GM18907 (cell line): ENCODE measurements at regions not wholly inside any gene's neighbourhood (a gene's known extent, or its start where the extent isn't known, plus 50 kb on each side); places are given as distances from the start of the nearest gene placed in this dataset.

Source experiments
- ATAC-seq: cut with Tn5 transposase; IDR thresholded peaks from one replicate; pipeline ENCODE4 v1.9.1; 2021; ENCODE audit warnings: mild to moderate bottlenecking, moderate library complexity; ENCODE audit not compliant: unreplicated experiment

- ATAC-seq = no peak
These were observed 420.0 kb upstream of the CYRIA start for GRCh38 chr2:17085546-17086202.

DNA sequence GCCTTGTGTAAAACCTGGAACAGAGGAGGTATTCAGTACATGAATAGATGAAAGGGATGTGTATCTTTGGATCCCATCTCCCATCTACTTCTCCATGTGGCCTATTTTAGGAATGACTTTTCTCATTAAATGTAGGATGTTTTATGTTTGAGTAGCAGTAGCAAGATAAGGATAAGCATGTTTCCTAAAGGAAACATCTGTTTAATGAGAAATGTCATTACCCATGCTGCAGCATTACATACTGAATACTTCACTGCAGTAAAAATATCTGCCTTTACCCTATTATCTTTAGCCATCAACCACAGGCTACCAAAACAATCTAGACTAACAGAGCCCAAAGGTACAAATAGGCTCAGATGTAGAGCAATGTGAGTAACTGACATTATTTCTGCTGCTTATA lies 419.2 kb upstream of the CYRIA start:
- ATAC-seq = no peak

DNA sequence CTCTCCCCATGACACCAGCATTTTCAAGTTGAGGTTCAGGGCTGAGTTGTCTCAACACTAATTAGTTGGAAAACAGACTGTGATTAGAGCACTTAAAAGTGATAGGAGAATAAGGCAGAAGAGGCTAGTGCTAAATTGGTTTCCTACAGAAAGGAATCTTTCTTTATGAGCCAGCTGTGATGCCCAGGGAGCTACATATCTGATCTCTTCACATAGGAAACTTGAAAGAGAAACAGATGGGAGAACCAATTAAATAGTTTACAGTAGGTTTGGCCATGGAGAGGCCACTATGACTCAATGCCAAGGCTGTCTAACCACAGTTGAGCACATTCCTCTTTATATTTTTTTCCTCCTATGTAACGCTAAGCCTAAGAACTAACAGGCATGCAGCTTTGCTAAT lies 418.3 kb upstream of the CYRIA start:
- ATAC-seq = no peak

DNA sequence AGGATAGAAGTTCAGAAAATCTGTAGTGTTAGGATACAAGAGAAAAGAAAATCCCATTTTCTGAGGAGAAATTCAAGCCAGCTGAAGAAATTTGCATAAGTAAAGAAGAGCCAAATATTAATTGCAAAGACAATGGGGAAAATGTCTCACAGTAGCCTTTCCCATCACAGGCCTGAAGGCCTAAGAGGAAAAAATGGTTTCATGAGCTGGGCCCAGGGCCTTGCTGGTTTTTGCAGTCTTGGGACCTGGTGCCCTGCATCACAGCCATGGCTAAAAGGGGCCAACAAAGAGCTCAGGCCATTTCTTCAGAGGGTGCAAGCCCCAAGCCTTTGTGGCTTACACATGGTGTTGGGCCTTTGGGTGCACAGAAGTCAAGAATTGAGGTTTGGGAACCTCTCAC lies 413.6 kb upstream of the CYRIA start:
- no peak for ATAC-seq

GRCh38 chr2:17076533-17076932 lies 410.9 kb upstream of the CYRIA start:
- ATAC-seq = no peak

- ATAC-seq = no peak
These were observed 405.1 kb upstream of the CYRIA start for GRCh38 chr2:17070711-17071110.

- no peak for ATAC-seq
These were observed 403.9 kb upstream of the CYRIA start for GRCh38 chr2:17069564-17069963.

GRCh38 chr2:17068021-17068420 lies 402.4 kb upstream of the CYRIA start:
- no peak for ATAC-seq

DNA sequence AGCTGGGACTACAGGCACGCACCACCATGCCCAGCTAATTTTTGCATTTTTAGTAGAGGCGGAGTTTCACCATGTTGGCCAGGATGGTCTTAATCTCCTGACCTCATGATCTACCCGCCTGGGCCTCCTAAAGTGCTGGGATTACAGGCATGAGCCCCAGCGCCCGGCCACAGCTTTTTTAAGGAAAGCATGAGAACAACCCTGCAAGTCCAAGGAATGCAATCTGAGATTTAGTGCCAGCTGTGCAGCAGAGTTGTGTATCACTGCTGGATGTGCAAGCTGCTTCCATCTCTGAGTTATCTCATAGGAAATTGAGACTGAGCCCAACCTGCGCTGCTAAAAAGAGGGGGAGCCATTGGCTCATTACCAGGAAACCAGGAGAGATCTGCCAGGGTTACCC lies 399.9 kb upstream of the CYRIA start:
- ATAC-seq = no peak

GRCh38 chr2:17061028-17061427 lies 395.4 kb upstream of the CYRIA start:
- no peak for ATAC-seq

GRCh38 chr2:17059458-17059857 lies 393.8 kb upstream of the CYRIA start:
- ATAC-seq = no peak

- no peak for ATAC-seq
These were observed 393.3 kb upstream of the CYRIA start for GRCh38 chr2:17058772-17059402.

- ATAC-seq = peak; percentile 42
These were observed 391.7 kb upstream of the CYRIA start for GRCh38 chr2:17057109-17058017.

GRCh38 chr2:17056236-17056635 lies 390.6 kb upstream of the CYRIA start:
- no peak for ATAC-seq

- ATAC-seq = no peak
These were observed 386.4 kb upstream of the CYRIA start for GRCh38 chr2:17052001-17052400.

- no peak for ATAC-seq
These were observed 385.9 kb upstream of the CYRIA start for GRCh38 chr2:17051538-17051937.

DNA sequence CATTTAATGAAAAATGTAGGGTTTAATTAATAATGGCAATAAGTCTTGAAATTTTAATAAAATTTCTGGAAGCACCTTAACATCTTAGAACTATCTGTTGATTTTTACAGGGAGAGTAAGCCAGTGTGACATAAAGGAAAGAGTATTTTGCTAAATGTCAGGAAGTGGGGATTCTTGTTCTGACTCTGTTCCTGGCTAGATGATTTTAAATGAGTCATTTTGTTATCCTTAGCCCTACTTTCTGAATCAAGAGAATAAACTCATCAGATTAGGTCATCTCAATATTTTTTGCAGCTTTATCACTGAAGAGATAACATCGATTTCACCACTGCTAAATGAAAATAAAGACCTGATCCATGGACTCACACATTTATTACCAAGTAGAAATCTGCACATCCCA lies 377.5 kb upstream of the CYRIA start:
- no peak for ATAC-seq

DNA sequence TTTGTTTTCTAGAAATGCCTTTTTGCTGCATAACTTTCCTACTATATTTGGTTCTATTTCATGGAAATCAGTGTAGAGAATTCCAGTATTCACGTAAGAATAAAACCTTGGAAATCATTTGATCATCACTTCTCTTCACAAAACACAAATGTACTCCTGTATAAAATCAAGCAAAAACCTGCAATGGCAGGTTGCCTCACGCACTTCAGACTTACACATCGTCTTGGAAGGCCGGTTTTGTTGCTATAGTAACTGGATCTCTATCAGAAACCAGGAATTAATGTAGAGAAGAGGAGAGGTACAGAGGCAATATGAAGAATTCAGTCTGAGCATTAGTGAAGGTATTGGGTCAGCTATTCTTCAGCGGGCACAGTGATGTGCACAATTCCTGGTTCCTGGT lies 370.7 kb upstream of the CYRIA start:
- ATAC-seq = no peak

DNA sequence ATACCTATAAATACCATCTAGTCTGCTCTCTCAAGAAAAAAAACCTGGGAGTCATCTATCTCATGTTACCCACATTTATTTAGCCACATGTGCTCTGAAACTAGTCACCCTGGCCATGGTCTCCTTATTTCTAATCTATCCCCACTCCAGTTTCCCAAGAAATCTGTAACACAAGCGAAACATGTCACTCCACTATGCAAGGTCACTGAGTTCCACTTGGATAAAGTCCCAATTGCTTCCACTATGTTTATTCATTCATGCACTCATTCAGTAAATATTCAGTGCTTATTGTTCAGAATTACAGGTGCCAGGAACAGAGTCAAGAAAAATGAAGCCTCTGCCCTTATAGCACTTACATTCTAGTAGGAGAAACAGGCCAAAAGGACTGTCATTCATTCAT lies 369.4 kb upstream of the CYRIA start:
- ATAC-seq = no peak

DNA sequence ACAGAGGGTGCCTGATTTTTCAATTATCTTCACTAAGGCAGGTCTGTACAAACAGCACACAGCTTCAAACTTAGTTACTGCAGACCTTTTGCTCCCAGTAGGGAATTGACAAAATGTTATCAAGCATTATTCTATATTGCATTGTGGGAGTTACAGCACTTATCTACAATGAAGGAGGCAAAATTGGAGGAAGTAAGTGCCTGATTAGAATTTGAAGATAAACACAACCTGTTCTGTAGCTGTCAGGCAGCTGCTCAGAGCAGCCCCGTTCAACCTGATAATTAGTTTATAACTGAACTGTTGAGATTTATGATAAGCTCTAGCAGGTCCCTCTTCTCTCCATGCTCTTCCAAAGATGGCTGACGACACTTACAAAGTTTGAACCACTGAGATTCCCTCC lies 364.4 kb upstream of the CYRIA start:
- ATAC-seq = no peak

- no peak for ATAC-seq
These were observed 346.7 kb upstream of the CYRIA start for GRCh38 chr2:17012297-17012696.

DNA sequence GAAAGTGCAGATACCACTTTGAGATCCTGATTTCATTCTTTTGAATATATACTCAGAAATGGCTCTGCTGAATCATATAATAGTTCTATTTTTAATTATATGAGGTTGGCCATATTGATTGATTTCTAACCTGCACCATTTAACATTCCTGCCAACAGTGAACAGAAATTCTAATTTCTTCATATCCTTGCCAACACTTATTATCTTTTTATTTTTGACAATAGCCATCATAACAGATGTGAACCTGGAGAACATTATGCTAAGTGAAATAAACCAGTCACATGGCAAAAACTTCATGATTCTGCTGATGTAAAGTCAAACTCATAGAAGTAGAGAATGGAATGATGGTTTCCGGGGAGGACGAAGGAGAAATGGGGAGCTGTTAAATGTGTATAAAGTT lies 344.5 kb upstream of the CYRIA start:
- no peak for ATAC-seq
